ENCODE measurements at regions not wholly inside any gene's neighbourhood (a gene's known extent, or its start where the extent isn't known, plus 50 kb on each side); places are given as distances from the start of the nearest gene placed in this dataset.

DNA sequence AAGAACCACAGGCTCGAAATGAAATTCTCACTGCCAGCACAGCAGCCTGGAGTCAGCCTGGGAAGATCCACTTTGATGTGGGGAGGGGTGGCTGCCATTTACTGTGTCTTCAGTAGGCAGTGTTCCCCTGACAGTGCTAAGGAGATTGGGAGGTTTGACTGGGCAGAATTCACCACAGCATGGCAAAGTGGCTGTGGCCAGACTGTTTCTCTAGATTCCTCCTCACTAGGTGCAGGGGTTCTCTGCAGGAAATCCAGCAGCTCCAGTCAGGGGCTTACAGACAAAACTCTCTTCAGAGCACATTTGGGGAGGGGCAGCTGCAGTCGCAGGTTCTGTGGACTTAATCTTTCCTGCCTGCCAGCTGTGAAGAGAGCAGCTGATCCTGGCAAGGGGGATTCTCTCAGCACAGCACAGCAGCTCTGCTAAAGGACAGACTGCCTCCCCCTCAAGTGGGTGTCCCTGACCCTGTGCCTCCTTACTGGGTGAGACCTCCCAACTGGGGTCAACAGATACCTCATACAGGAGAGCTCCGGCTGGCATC is 1174.0 kb downstream of the RAPGEF2 start:
- H3K27me3 ChIP-seq (replicated peaks; ENCODE audit: insufficient read depth, low read length): no peaks in the 10 kb centered on the region
- H3K9me2 ChIP-seq (replicated peaks; ENCODE audit: insufficient read depth, low read length): no peaks in the 10 kb centered on the region
- no peak for TF ChIP-seq EZH2 (optimal IDR thresholded peaks at IDR 0.05; ENCODE audit: low read depth, low read length)
- TF ChIP-seq EZH2phosphoT487 (IDR thresholded peaks at IDR 0.05; ENCODE audit: low read length): no peak
- TF ChIP-seq, protein P1, sequence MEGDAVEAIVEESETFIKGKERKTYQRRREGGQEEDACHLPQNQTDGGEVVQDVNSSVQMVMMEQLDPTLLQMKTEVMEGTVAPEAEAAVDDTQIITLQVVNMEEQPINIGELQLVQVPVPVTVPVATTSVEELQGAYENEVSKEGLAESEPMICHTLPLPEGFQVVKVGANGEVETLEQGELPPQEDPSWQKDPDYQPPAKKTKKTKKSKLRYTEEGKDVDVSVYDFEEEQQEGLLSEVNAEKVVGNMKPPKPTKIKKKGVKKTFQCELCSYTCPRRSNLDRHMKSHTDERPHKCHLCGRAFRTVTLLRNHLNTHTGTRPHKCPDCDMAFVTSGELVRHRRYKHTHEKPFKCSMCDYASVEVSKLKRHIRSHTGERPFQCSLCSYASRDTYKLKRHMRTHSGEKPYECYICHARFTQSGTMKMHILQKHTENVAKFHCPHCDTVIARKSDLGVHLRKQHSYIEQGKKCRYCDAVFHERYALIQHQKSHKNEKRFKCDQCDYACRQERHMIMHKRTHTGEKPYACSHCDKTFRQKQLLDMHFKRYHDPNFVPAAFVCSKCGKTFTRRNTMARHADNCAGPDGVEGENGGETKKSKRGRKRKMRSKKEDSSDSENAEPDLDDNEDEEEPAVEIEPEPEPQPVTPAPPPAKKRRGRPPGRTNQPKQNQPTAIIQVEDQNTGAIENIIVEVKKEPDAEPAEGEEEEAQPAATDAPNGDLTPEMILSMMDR (IDR thresholded peaks at IDR 0.05; ENCODE audit: low read length): no peak
- no peaks in the 10 kb centered on the region for H3K4me1 ChIP-seq (ENCODE audit: low read length)
- H3K27ac ChIP-seq (ENCODE audit: low read length): no peak overlapping the region
- H3K4me2 ChIP-seq (ENCODE audit: low read depth, low read length): no peak overlapping the region
- no peaks in the 10 kb centered on the region for H3K9me3 ChIP-seq (replicated peaks; ENCODE audit: insufficient read depth, low read length)
- H3K36me3 ChIP-seq (replicated peaks; ENCODE audit: insufficient read depth, low read length): no peaks in the 10 kb centered on the region
- H2AFZ ChIP-seq (ENCODE audit: low read length): no peak overlapping the region
- no peak overlapping the region for H3K4me3 ChIP-seq (ENCODE audit: low read length)
- no peaks in the 10 kb centered on the region for H3K79me2 ChIP-seq (ENCODE audit: low read length)
- no peak overlapping the region for H3K9ac ChIP-seq (ENCODE audit: low read length)
- DNase-seq: no peak
- H3F3A ChIP-seq (ENCODE audit: insufficient read depth, low read length): no peaks in the 10 kb centered on the region
- H4K20me1 ChIP-seq (ENCODE audit: insufficient read depth, low read length): no peaks in the 10 kb centered on the region

DNA sequence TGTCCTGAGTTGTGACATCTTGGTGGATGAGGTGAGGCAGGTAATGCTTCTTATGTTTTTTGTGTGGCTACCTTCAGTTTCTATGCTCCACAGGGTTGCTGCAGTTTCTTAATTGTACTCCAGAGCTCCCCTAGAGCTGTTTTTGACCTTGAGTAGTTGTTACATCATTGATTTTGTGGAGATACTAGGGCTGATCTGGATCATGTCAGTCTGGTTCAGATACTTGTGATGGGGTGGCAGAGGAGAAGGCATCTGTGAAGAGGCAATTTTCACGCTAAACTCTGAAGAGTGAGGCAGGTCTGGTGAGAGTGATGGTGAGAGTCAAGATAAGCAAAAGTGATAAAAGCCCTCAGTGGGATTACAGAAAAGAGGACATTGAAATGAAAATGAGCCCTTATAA is 1180.2 kb downstream of the RAPGEF2 start:
- Histone ChIP-seq H3K9me2 (replicated peaks; ENCODE audit: insufficient read depth, low read length) (no peaks in the 10 kb centered on the region), H2AFZ (ENCODE audit: low read length) (no peak overlapping the region), H3K27ac (ENCODE audit: low read length) (no peak overlapping the region), H3K27me3 (replicated peaks; ENCODE audit: insufficient read depth, low read length) (no peaks in the 10 kb centered on the region), H3K79me2 (ENCODE audit: low read length) (no peaks in the 10 kb centered on the region), H3K9me3 (replicated peaks; ENCODE audit: insufficient read depth, low read length) (no peaks in the 10 kb centered on the region), H3K36me3 (replicated peaks; ENCODE audit: insufficient read depth, low read length) (no peaks in the 10 kb centered on the region), H3K4me1 (ENCODE audit: low read length) (no peaks in the 10 kb centered on the region), H3K9ac (ENCODE audit: low read length) (no peak overlapping the region), H3K4me3 (ENCODE audit: low read length) (no peak overlapping the region), H4K20me1 (ENCODE audit: insufficient read depth, low read length) (no peaks in the 10 kb centered on the region), H3F3A (ENCODE audit: insufficient read depth, low read length) (no peaks in the 10 kb centered on the region), H3K4me2 (ENCODE audit: low read depth, low read length) (no peak overlapping the region)
- DNase-seq: no peak
- TF ChIP-seq EZH2 (optimal IDR thresholded peaks at IDR 0.05; ENCODE audit: low read depth, low read length) (no peak), EZH2phosphoT487 (IDR thresholded peaks at IDR 0.05; ENCODE audit: low read length) (no peak)
- TF ChIP-seq, protein P1 (IDR thresholded peaks at IDR 0.05; ENCODE audit: low read length): no peak

DNA sequence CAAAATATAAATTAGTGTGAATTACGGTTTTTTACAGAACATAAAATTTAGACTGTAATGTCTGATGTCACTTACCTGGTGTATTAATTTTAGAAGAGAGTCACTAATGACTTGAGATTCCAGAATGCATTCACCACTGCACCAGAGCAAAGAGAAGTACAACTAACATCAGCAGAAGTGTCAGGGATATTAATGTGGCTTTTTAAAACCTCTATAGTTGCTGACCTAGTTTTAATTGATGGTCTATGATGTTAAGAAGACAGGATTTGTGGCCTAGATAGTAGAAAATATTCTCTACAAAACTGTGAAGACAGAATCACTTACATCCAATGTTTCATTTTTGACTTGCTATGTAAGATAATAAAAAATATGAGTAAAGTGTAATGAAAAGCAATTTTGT is 1181.6 kb downstream of the RAPGEF2 start:
- TF ChIP-seq EZH2 (optimal IDR thresholded peaks at IDR 0.05; ENCODE audit: low read depth, low read length): no peak
- no peak for TF ChIP-seq EZH2phosphoT487 (IDR thresholded peaks at IDR 0.05; ENCODE audit: low read length)
- TF ChIP-seq, protein P1 (IDR thresholded peaks at IDR 0.05; ENCODE audit: low read length): no peak
- Histone ChIP-seq H3K79me2 (ENCODE audit: low read length) (no peaks in the 10 kb centered on the region), H3F3A (ENCODE audit: insufficient read depth, low read length) (no peaks in the 10 kb centered on the region), H3K27ac (ENCODE audit: low read length) (no peak overlapping the region), H3K9ac (ENCODE audit: low read length) (no peak overlapping the region), H3K4me3 (ENCODE audit: low read length) (no peak overlapping the region), H3K36me3 (replicated peaks; ENCODE audit: insufficient read depth, low read length) (no peaks in the 10 kb centered on the region), H3K4me2 (ENCODE audit: low read depth, low read length) (no peak overlapping the region), H3K4me1 (ENCODE audit: low read length) (no peaks in the 10 kb centered on the region), H2AFZ (ENCODE audit: low read length) (no peak overlapping the region), H4K20me1 (ENCODE audit: insufficient read depth, low read length) (no peaks in the 10 kb centered on the region), H3K27me3 (replicated peaks; ENCODE audit: insufficient read depth, low read length) (no peaks in the 10 kb centered on the region), H3K9me3 (replicated peaks; ENCODE audit: insufficient read depth, low read length) (no peaks in the 10 kb centered on the region), H3K9me2 (replicated peaks; ENCODE audit: insufficient read depth, low read length) (no peaks in the 10 kb centered on the region)
- DNase-seq: no peak

Measured in MM.1S (cell line).